Smooth muscle cell (in vitro differentiated cells): ENCODE measurements at regions not wholly inside any gene's neighbourhood (a gene's known extent, or its start where the extent isn't known, plus 50 kb on each side); places are given as distances from the start of the nearest gene placed in this dataset.
A peak's percentile ranks its signal among the peaks of the same experiment; 100 is the strongest.

Experiments
- DNase-seq: peaks from one replicate; lab custom pipeline; 2025; ENCODE audit not compliant: unreplicated experiment; lab: John Stamatoyannopoulos, UW
- H2AFZ ChIP-seq: fragments of 200-600 bp; sonication (generic); 2 replicates; pipeline ENCODE4 v1.6.0; 2016; ENCODE audit warnings: antibody characterized with exemption, low read depth, mild to moderate bottlenecking
- H3F3A ChIP-seq: fragments of 200-600 bp; sonication (generic); 2 replicates; pipeline ENCODE4 v1.6.0; 2017; ENCODE audit warnings: antibody characterized with exemption, low read depth
- H3K27ac ChIP-seq: fragments of 200-600 bp; sonication (generic); 2 replicates; pipeline ENCODE4 v1.5.1; 2016; ENCODE audit warnings: low read depth, mild to moderate bottlenecking
- H3K27me3 ChIP-seq: fragments of 200-600 bp; sonication (generic); 2 replicates; pipeline ENCODE4 v1.6.1; 2016; ENCODE audit warnings: low read depth, mild to moderate bottlenecking
- H3K36me3 ChIP-seq: fragments of 200-600 bp; sonication (generic); 2 replicates; pipeline ENCODE4 v1.5.1; 2016; ENCODE audit warnings: low read depth
- H3K4me1 ChIP-seq: fragments of 200-600 bp; sonication (generic); 2 replicates; pipeline ENCODE4 v1.5.1; 2016; ENCODE audit warnings: low read depth
- H3K4me2 ChIP-seq: fragments of 200-600 bp; sonication (generic); 2 replicates; pipeline ENCODE4 v1.6.0; 2016; ENCODE audit warnings: mild to moderate bottlenecking
- H3K4me3 ChIP-seq: fragments of 200-600 bp; sonication (generic); 2 replicates; pipeline ENCODE4 v1.5.1; 2016; ENCODE audit warnings: mild to moderate bottlenecking
- H3K79me2 ChIP-seq: fragments of 200-600 bp; sonication (generic); 2 replicates; pipeline ENCODE4 v1.6.0; 2016; ENCODE audit warnings: low read depth, mild to moderate bottlenecking
- H3K9ac ChIP-seq: fragments of 200-600 bp; sonication (generic); 2 replicates; pipeline ENCODE4 v1.6.0; 2016; ENCODE audit warnings: low read depth
- H3K9me3 ChIP-seq: fragments of 200-600 bp; sonication (generic); replicated peaks from 2 replicates; pipeline ENCODE4 v1.5.1; 2016; ENCODE audit warnings: low read depth
- H4K20me1 ChIP-seq: fragments of 200-600 bp; sonication (generic); 2 replicates; pipeline ENCODE4 v1.6.0; 2016; ENCODE audit warnings: low read depth
- WGBS: methylation state at CpG from one replicate; pipeline ENCODE4 v1.1.7; 2016; ENCODE audit warnings: low lambda C conversion rate; 5-methylcytosine and 5-hydroxymethylcytosine counted together
- TF ChIP-seq, protein P1 (sequence below): fragments of 200-600 bp; sonication (generic); IDR thresholded peaks from 2 replicates; pipeline ENCODE4 v1.5.1; 2017; ENCODE audit warnings: borderline replicate concordance, mild to moderate bottlenecking, antibody characterized with exemption; ENCODE audit not compliant: insufficient read depth, poor library complexity, severe bottlenecking

DNA sequence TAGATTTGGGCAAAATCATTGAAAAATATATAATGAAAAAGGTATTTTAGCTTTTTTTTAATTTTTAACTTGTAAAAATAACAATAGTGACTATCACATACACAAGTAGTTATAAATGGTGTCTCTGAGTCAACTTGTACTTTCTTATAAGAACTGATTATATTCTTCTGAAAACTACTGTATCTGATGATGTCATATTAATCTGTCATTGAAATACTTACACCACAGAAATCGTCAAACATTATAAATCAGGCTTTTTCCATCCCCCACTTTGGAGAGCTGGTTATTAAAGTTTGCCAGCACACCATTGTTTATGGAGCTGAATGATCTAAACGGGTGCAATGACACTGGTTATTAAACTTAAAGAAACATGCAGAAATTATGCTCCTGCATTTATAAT, 1259.6 kb upstream of the CNTN5 start:
- Histone ChIP-seq H3K4me2 (no peak overlapping the region), H2AFZ (no peak overlapping the region), H3F3A (no peaks in the 10 kb centered on the region), H3K27ac (no peak overlapping the region), H3K4me1 (no peaks in the 10 kb centered on the region), H3K9me3 (no peaks in the 10 kb centered on the region), H3K9ac (no peak overlapping the region), H3K4me3 (no peak overlapping the region), H3K27me3 (no peaks in the 10 kb centered on the region), H4K20me1 (no peaks in the 10 kb centered on the region), H3K36me3 (no peaks in the 10 kb centered on the region), H3K79me2 (no peaks in the 10 kb centered on the region)
- TF ChIP-seq, protein P1, sequence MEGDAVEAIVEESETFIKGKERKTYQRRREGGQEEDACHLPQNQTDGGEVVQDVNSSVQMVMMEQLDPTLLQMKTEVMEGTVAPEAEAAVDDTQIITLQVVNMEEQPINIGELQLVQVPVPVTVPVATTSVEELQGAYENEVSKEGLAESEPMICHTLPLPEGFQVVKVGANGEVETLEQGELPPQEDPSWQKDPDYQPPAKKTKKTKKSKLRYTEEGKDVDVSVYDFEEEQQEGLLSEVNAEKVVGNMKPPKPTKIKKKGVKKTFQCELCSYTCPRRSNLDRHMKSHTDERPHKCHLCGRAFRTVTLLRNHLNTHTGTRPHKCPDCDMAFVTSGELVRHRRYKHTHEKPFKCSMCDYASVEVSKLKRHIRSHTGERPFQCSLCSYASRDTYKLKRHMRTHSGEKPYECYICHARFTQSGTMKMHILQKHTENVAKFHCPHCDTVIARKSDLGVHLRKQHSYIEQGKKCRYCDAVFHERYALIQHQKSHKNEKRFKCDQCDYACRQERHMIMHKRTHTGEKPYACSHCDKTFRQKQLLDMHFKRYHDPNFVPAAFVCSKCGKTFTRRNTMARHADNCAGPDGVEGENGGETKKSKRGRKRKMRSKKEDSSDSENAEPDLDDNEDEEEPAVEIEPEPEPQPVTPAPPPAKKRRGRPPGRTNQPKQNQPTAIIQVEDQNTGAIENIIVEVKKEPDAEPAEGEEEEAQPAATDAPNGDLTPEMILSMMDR: no peak
- WGBS: 89% methylated on average over 2 of the region's 2 CpGs
- no peak for DNase-seq

DNA sequence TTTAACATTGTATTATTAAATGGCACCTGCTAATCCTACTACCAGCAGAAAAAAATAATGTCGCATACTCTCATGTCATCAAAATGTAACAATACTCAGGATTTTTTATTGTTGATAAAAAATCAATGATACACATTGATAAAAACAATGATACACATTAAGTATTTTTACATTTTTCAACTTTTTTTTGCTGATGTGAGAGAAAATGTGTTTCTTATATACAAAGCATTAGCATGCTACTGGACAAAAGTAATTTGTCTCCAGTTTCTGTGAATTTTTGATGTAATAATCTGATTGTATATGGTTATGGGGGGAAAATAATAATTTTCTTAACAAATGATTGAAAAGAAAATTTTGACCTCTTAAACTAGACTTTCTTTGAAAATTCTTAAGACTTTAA, 1256.6 kb upstream of the CNTN5 start:
- H3K4me2 ChIP-seq: no peak overlapping the region
- H3K36me3 ChIP-seq: no peaks in the 10 kb centered on the region
- no peaks in the 10 kb centered on the region for H3K4me1 ChIP-seq
- no peak overlapping the region for H3K4me3 ChIP-seq
- no peaks in the 10 kb centered on the region for H3F3A ChIP-seq
- TF ChIP-seq, protein P1: no peak
- no peak for DNase-seq
- no peaks in the 10 kb centered on the region for H3K9me3 ChIP-seq
- H3K79me2 ChIP-seq: no peaks in the 10 kb centered on the region
- H4K20me1 ChIP-seq: no peaks in the 10 kb centered on the region
- no peaks in the 10 kb centered on the region for H3K27me3 ChIP-seq
- no peak overlapping the region for H2AFZ ChIP-seq
- no peak overlapping the region for H3K27ac ChIP-seq
- H3K9ac ChIP-seq: no peak overlapping the region
- WGBS: 95% methylated on average over 1 of the region's 1 CpG

DNA sequence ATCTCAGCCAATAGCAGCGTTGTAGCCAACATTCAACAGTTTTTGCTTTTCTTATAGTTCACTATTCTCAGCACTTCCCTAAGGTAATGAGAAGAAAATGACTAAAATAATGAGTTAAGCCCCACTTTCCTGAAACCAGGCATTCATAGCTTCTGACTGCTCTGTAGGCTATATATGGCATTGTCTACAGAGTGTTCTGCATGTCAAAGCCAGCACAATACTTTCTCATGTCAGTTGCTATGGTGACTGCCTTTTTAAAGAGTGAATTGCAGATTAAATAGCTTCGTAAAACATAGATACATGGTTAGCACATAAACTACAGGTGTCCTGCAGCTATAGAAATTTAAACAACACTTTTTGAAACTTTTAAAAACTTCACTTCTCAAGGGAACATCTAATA, 1256.1 kb upstream of the CNTN5 start:
- no peak for DNase-seq
- 83% methylated on average over 2 of the region's 2 CpGs for WGBS
- no peaks in the 10 kb centered on the region for H3F3A ChIP-seq

DNA sequence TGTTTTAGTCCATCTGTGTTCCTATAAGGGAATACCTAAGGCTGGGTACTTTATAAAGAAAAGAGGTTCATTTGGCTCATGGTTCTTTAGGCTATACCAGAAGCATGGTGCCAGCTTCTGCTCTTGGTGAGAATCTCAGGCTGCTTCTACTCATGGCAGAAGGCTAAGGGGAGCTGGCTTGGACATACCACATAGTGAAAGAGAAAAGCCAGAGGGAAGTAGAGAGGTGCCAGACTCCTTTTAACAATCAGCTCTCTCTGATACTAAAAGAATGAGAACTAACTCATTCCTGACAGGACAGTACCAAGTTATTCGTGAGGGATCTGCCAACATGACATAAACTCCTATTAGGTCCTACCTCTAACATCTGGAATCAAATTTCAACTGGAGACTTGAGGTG, 1250.2 kb upstream of the CNTN5 start:
- Histone ChIP-seq H3K9ac (no peak overlapping the region), H3F3A (no peaks in the 10 kb centered on the region), H4K20me1 (no peaks in the 10 kb centered on the region), H3K4me1 (no peaks in the 10 kb centered on the region), H3K27ac (no peak overlapping the region), H3K27me3 (no peaks in the 10 kb centered on the region), H3K4me2 (no peak overlapping the region), H3K9me3 (no peaks in the 10 kb centered on the region), H3K36me3 (no peaks in the 10 kb centered on the region), H2AFZ (no peak overlapping the region), H3K79me2 (no peaks in the 10 kb centered on the region), H3K4me3 (no peak overlapping the region)
- WGBS: 100% methylated on average over 1 of the region's 1 CpG
- TF ChIP-seq, protein P1: no peak
- DNase-seq: no peak

More for the DNA sequence above, 1256.1 kb upstream of the CNTN5 start:
- H3K79me2 ChIP-seq: no peaks in the 10 kb centered on the region
- no peaks in the 10 kb centered on the region for H4K20me1 ChIP-seq
- no peaks in the 10 kb centered on the region for H3K36me3 ChIP-seq
- H2AFZ ChIP-seq: peak overlapping the region; percentile 36
- no peak overlapping the region for H3K9ac ChIP-seq
- no peaks in the 10 kb centered on the region for H3K9me3 ChIP-seq
- no peaks in the 10 kb centered on the region for H3K4me1 ChIP-seq
- H3K27ac ChIP-seq: no peak overlapping the region
- no peaks in the 10 kb centered on the region for H3K27me3 ChIP-seq
- TF ChIP-seq, protein P1: no peak
- H3K4me3 ChIP-seq: no peak overlapping the region
- no peak overlapping the region for H3K4me2 ChIP-seq
